Adrenal gland (tissue), 5 donors: ENCODE measurements at regions not wholly inside any gene's neighbourhood (a gene's known extent, or its start where the extent isn't known, plus 50 kb on each side); places are given as distances from the start of the nearest gene placed in this dataset.

Source experiments
- CTCF ChIP-seq, 6 experiments: fragments of 450-650 bp in 4 of 6; fragments of 200-600 bp in 2 of 6; sonication (generic) in 1 of 6; IDR thresholded peaks; 1 replicate in 5 of 6; 2 replicates in 1 of 6; pipeline versions ENCODE4 v1.5.1 to v1.8.0; 2016 to 2021; ENCODE audit warnings: antibody characterized with exemption in 6 of 6, mild to moderate bottlenecking in 2 of 6, moderate library complexity in 1 of 6
- POLR2A ChIP-seq, 2 donors: fragments of 450-650 bp; IDR thresholded peaks; one replicate each; pipeline ENCODE4 v1.6.1; 2017; ENCODE audit warnings: antibody characterized with exemption in 2 of 2, mild to moderate bottlenecking in 2 of 2, moderate library complexity in 1 of 2
- donor health status: DM: no; HTN: no; CAD: no.

- no peak for TF ChIP-seq CTCF (IDR thresholded peaks at IDR 0.05)
- no peak for TF ChIP-seq POLR2A (IDR thresholded peaks at IDR 0.05)
Measured at GRCh38 chr17:73914536-73915274, 270.5 kb upstream of the SDK2 start.
